OCI-LY1 (cell line): ENCODE measurements at regions not wholly inside any gene's neighbourhood (a gene's known extent, or its start where the extent isn't known, plus 50 kb on each side); places are given as distances from the start of the nearest gene placed in this dataset.
A peak's percentile ranks its signal among the peaks of the same experiment; 100 is the strongest.

Experiments used
- H2AFZ ChIP-seq: fragments of 200-600 bp; sonication (generic), shearing (Covaris generic); 2 replicates; pipeline ENCODE4 v1.6.0; 2014; ENCODE audit warnings: antibody characterized with exemption, mild to moderate bottlenecking, low read length
- H3F3A ChIP-seq: fragments of 200-600 bp; sonication (generic), shearing (Covaris generic); 2 replicates; pipeline ENCODE4 v1.6.0; 2014; ENCODE audit warnings: mild to moderate bottlenecking, antibody characterized with exemption, low read length, moderate library complexity; ENCODE audit not compliant: insufficient read depth
- H3K27ac ChIP-seq: fragments of 200-600 bp; sonication (generic); 2 replicates; pipeline ENCODE4 v1.5.1; 2014; ENCODE audit warnings: low read length, mixed run types, mild to moderate bottlenecking, low read depth; ENCODE audit not compliant: poor library complexity, severe bottlenecking
- H3K27me3 ChIP-seq: fragments of 200-600 bp; sonication (generic); 2 replicates; pipeline ENCODE4 v1.6.0; 2014; ENCODE audit warnings: antibody characterized with exemption, mild to moderate bottlenecking, low read length, moderate library complexity; ENCODE audit not compliant: insufficient read depth
- H3K36me3 ChIP-seq: fragments of 200-600 bp; sonication (generic); 2 replicates; pipeline ENCODE4 v1.6.1; 2014; ENCODE audit warnings: mild to moderate bottlenecking, antibody characterized with exemption, low read length, moderate library complexity, mixed read lengths; ENCODE audit not compliant: insufficient read depth
- H3K4me1 ChIP-seq: fragments of 200-600 bp; sonication (generic); 2 replicates; pipeline ENCODE4 v1.5.1; 2014; ENCODE audit warnings: mild to moderate bottlenecking, low read length, moderate library complexity; ENCODE audit not compliant: insufficient read depth, severe bottlenecking
- H3K4me2 ChIP-seq: fragments of 200-600 bp; sonication (generic), shearing (Covaris generic); 2 replicates; pipeline ENCODE4 v1.6.1; 2014; ENCODE audit warnings: low read length
- H3K4me3 ChIP-seq: fragments of 200-600 bp; sonication (generic); 2 replicates; pipeline ENCODE4 v1.5.1; 2014; ENCODE audit warnings: low read length, low read depth, mild to moderate bottlenecking, mixed read lengths; ENCODE audit not compliant: poor library complexity, severe bottlenecking
- H3K79me2 ChIP-seq: fragments of 200-600 bp; shearing (Covaris generic); 2 replicates; pipeline ENCODE4 v1.6.1; 2016; ENCODE audit warnings: mixed run types, low read length, mixed read lengths; ENCODE audit not compliant: insufficient read depth
- H3K9ac ChIP-seq: fragments of 200-600 bp; sonication (generic), shearing (Covaris generic); 2 replicates; pipeline ENCODE4 v1.6.1; 2014; ENCODE audit warnings: mild to moderate bottlenecking, low read length, mixed read lengths
- H3K9me2 ChIP-seq: fragments of 200-600 bp; sonication (generic), shearing (Covaris generic); 2 replicates; pipeline ENCODE4 v1.6.1; 2014; ENCODE audit warnings: low read depth, mild to moderate bottlenecking, low read length, mixed read lengths
- H3K9me3 ChIP-seq: fragments of 200-600 bp; shearing (Covaris generic); 2 replicates; pipeline ENCODE4 v1.6.1; 2014; ENCODE audit warnings: low read length, mixed read lengths
- H4K20me1 ChIP-seq: fragments of 200-600 bp; sonication (generic), shearing (Covaris generic); 2 replicates; pipeline ENCODE4 v1.6.0; 2016; ENCODE audit warnings: mild to moderate bottlenecking, low read length; ENCODE audit not compliant: insufficient read depth
- EZH2 ChIP-seq: fragments of 200-600 bp; sonication (generic), shearing (Covaris generic); IDR thresholded peaks from 2 replicates; pipeline ENCODE4 v1.8.0; 2017; ENCODE audit warnings: borderline replicate concordance, mixed run types, mild to moderate bottlenecking, antibody characterized with exemption, low read length, moderate library complexity, mixed read lengths
- TF ChIP-seq, protein P1 (sequence below): fragments of 200-600 bp; sonication (generic), shearing (Covaris generic); IDR thresholded peaks from 2 replicates; pipeline ENCODE4 v1.5.1; 2017; ENCODE audit warnings: mild to moderate bottlenecking, antibody characterized with exemption, low read length, moderate library complexity, mixed read lengths

DNA sequence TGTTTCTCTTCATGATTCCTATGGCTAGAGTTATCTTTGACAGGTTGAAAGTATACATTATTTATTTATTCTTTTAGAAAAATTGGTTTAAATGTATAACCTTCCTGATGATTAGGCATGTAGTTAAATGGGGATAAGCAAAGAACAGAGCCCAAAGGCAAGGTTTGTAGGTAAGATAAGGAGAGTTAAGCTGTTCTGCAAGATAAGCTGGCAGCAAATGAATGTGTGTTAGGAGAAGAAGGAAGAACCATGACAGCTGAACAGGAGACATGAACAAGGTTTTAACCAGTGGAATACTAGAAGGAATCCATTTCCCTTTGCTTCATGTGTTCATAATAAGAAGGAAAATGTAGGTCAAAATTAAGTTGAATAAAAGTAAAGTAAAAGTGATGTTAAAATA lies 1330.1 kb upstream of the USP15 start:
- no peak overlapping the region for H2AFZ ChIP-seq

DNA sequence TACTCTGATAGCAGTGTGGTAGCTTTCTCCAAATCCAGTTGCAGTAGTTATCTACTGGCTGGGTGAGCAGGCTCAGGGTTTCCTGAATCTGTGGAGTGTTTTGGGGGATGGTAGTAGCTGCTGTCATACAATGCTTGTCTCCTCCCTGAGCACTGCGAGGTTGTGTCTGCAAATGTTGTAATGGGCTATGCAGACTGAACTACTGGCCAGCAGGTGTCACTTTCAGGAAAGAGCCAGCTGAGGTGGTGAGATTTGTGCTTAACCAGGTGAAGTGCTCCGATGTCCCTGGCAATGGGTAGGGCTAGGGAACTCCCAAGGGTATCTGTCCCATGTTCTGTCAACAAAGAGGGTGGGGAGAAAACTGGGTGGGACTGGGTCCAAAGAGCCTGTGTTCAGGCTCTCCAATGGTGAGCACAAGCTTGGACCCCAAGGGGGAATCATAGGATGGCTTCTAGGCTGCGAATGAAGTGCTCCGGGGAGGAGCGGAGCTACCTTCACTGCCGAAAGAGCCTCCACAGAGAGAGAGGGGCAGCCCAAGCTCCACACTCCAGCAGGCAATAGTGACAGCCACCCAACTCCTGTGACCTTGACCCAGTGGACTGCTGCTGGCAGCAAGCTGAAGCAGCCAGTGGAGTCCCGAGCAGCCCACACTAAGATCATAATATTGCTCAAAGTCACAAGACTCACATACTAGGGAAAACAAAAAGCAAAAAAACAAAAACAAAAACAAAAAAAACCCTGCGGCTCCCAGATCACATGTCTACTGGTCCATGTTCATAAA lies 1324.0 kb upstream of the USP15 start:
- H3K36me3 ChIP-seq, result no peaks in the 10 kb centered on the region
- no peak overlapping the region for H3K27ac ChIP-seq
- H3K9me2 ChIP-seq, result no peaks in the 10 kb centered on the region
- TF ChIP-seq, protein P1, sequence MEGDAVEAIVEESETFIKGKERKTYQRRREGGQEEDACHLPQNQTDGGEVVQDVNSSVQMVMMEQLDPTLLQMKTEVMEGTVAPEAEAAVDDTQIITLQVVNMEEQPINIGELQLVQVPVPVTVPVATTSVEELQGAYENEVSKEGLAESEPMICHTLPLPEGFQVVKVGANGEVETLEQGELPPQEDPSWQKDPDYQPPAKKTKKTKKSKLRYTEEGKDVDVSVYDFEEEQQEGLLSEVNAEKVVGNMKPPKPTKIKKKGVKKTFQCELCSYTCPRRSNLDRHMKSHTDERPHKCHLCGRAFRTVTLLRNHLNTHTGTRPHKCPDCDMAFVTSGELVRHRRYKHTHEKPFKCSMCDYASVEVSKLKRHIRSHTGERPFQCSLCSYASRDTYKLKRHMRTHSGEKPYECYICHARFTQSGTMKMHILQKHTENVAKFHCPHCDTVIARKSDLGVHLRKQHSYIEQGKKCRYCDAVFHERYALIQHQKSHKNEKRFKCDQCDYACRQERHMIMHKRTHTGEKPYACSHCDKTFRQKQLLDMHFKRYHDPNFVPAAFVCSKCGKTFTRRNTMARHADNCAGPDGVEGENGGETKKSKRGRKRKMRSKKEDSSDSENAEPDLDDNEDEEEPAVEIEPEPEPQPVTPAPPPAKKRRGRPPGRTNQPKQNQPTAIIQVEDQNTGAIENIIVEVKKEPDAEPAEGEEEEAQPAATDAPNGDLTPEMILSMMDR, result peak; percentile 6; the same call in 1 of the 2 replicates
- TF ChIP-seq EZH2, result no peak
- H3K4me1 ChIP-seq, result no peaks in the 10 kb centered on the region
- no peaks in the 10 kb centered on the region for H3F3A ChIP-seq
- H3K79me2 ChIP-seq, result no peaks in the 10 kb centered on the region
- H2AFZ ChIP-seq, result no peak overlapping the region
- no peak overlapping the region for H3K9ac ChIP-seq
- H3K27me3 ChIP-seq, result no peaks in the 10 kb centered on the region
- H3K4me2 ChIP-seq, result no peak overlapping the region
- H4K20me1 ChIP-seq, result no peaks in the 10 kb centered on the region
- H3K9me3 ChIP-seq, result no peaks in the 10 kb centered on the region
- H3K4me3 ChIP-seq, result no peak overlapping the region

More for the DNA sequence above, 1330.1 kb upstream of the USP15 start:
- no peaks in the 10 kb centered on the region for H4K20me1 ChIP-seq
- no peaks in the 10 kb centered on the region for H3K79me2 ChIP-seq
- no peak overlapping the region for H3K4me3 ChIP-seq
- H3K27ac ChIP-seq, result no peak overlapping the region
- H3K4me2 ChIP-seq, result no peak overlapping the region
- no peaks in the 10 kb centered on the region for H3K36me3 ChIP-seq
- H3K9me3 ChIP-seq, result no peaks in the 10 kb centered on the region
- no peaks in the 10 kb centered on the region for H3K4me1 ChIP-seq
- H3F3A ChIP-seq, result no peaks in the 10 kb centered on the region
- H3K27me3 ChIP-seq, result no peaks in the 10 kb centered on the region
- TF ChIP-seq EZH2, result no peak
- TF ChIP-seq, protein P1, result no peak
- no peak overlapping the region for H3K9ac ChIP-seq
- no peaks in the 10 kb centered on the region for H3K9me2 ChIP-seq

DNA sequence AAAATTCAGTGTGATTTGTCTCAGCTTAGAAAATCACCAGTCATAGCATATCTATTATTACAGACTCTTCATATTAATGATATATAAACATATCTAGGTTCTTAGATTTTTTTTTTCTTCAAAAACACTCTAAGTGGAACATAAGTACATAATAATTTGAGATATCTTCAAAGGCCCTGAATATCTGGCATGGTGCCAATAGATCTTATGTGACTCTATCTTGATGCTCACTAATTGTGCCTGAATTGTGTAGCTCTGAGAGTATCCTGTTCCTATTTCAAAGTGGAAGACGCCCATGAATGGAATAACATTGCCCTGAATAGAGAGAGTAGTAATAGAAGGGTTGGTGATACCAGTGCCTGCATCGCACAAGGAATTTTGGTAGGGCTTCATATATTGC lies 1312.7 kb upstream of the USP15 start:
- Histone ChIP-seq H3K4me3 (no peak overlapping the region), H3K79me2 (no peaks in the 10 kb centered on the region), H2AFZ (no peak overlapping the region), H3K27ac (no peak overlapping the region), H3K9me2 (no peaks in the 10 kb centered on the region), H3K27me3 (no peaks in the 10 kb centered on the region), H4K20me1 (no peaks in the 10 kb centered on the region), H3K4me2 (no peak overlapping the region), H3K9ac (no peak overlapping the region), H3K36me3 (no peaks in the 10 kb centered on the region), H3K4me1 (no peaks in the 10 kb centered on the region), H3K9me3 (no peaks in the 10 kb centered on the region), H3F3A (no peaks in the 10 kb centered on the region)
- TF ChIP-seq, protein P1, result no peak
- TF ChIP-seq EZH2, result no peak
